ENCODE measurements at regions not wholly inside any gene's neighbourhood (a gene's known extent, or its start where the extent isn't known, plus 50 kb on each side); places are given as distances from the start of the nearest gene placed in this dataset.

GRCh38 chr6:55696501-55696900, 117.5 kb upstream of the HMGCLL1 start:
- no peaks in the 10 kb centered on the region for H3K27me3 ChIP-seq
- H3K27ac ChIP-seq, result no peak overlapping the region
- H3K9me3 ChIP-seq, result no peaks in the 10 kb centered on the region
- H3K36me3 ChIP-seq, result no peaks in the 10 kb centered on the region
- WGBS, result 93% methylated on average over 2 of the region's 2 CpGs
- H3K4me3 ChIP-seq, result no peak overlapping the region
- H3K4me1 ChIP-seq, result no peaks in the 10 kb centered on the region
- DNase-seq (ENCODE audit: low spot score in 2 of 2), result no peak
- TF ChIP-seq EP300 (IDR thresholded peaks at IDR 0.05) (no peak), POLR2AphosphoS5 (IDR thresholded peaks at IDR 0.05) (no peak), POLR2A (IDR thresholded peaks at IDR 0.05) (no peak), CTCF (IDR thresholded peaks at IDR 0.05) (no peak)

GRCh38 chr6:55696041-55696440, 117.0 kb upstream of the HMGCLL1 start:
- no peaks in the 10 kb centered on the region for H3K36me3 ChIP-seq
- DNase-seq (ENCODE audit: low spot score in 2 of 2), result no peak
- H3K9me3 ChIP-seq, result no peaks in the 10 kb centered on the region
- TF ChIP-seq EP300 (IDR thresholded peaks at IDR 0.05) (no peak), POLR2AphosphoS5 (IDR thresholded peaks at IDR 0.05) (no peak), CTCF (IDR thresholded peaks at IDR 0.05) (no peak), POLR2A (IDR thresholded peaks at IDR 0.05) (no peak)
- no peak overlapping the region for H3K27ac ChIP-seq
- H3K27me3 ChIP-seq, result no peaks in the 10 kb centered on the region
- H3K4me1 ChIP-seq, result no peaks in the 10 kb centered on the region
- WGBS, result 72% methylated on average over 2 of the region's 2 CpGs
- no peak overlapping the region for H3K4me3 ChIP-seq

- DNase-seq (ENCODE audit: low spot score in 2 of 2), result no peak
- TF ChIP-seq EP300 (IDR thresholded peaks at IDR 0.05), result no peak
- no peak for TF ChIP-seq CTCF (IDR thresholded peaks at IDR 0.05)
- no peak for TF ChIP-seq POLR2AphosphoS5 (IDR thresholded peaks at IDR 0.05)
- TF ChIP-seq POLR2A (IDR thresholded peaks at IDR 0.05), result no peak
- Histone ChIP-seq H3K27ac (no peak overlapping the region), H3K9me3 (no peaks in the 10 kb centered on the region), H3K36me3 (no peaks in the 10 kb centered on the region), H3K4me1 (no peaks in the 10 kb centered on the region), H3K27me3 (no peaks in the 10 kb centered on the region), H3K4me3 (no peak overlapping the region)
Measured at GRCh38 chr6:55694759-55695158, 115.8 kb upstream of the HMGCLL1 start.

GRCh38 chr6:55694148-55694547, 115.2 kb upstream of the HMGCLL1 start:
- Histone ChIP-seq H3K4me1 (no peaks in the 10 kb centered on the region), H3K9me3 (no peaks in the 10 kb centered on the region), H3K27me3 (no peaks in the 10 kb centered on the region), H3K27ac (no peak overlapping the region), H3K4me3 (no peak overlapping the region), H3K36me3 (no peaks in the 10 kb centered on the region)
- 62% methylated on average over 2 of the region's 2 CpGs for WGBS
- no peak for DNase-seq (ENCODE audit: low spot score in 2 of 2)
- TF ChIP-seq EP300 (IDR thresholded peaks at IDR 0.05) (no peak), POLR2AphosphoS5 (IDR thresholded peaks at IDR 0.05) (no peak), POLR2A (IDR thresholded peaks at IDR 0.05) (no peak), CTCF (IDR thresholded peaks at IDR 0.05) (no peak)

GRCh38 chr6:55679503-55679902, 100.5 kb upstream of the HMGCLL1 start:
- no peaks in the 10 kb centered on the region for H3K4me1 ChIP-seq
- no peaks in the 10 kb centered on the region for H3K27me3 ChIP-seq
- WGBS, result 67% methylated on average over 3 of the region's 3 CpGs
- H3K4me3 ChIP-seq, result no peak overlapping the region
- no peak for DNase-seq (ENCODE audit: low spot score in 2 of 2)
- TF ChIP-seq POLR2A (IDR thresholded peaks at IDR 0.05) (no peak), CTCF (IDR thresholded peaks at IDR 0.05) (no peak), EP300 (IDR thresholded peaks at IDR 0.05) (no peak), POLR2AphosphoS5 (IDR thresholded peaks at IDR 0.05) (no peak)
- no peaks in the 10 kb centered on the region for H3K36me3 ChIP-seq
- H3K27ac ChIP-seq, result no peak overlapping the region
- H3K9me3 ChIP-seq, result no peaks in the 10 kb centered on the region

Measured in suprapubic skin (tissue), 4 donors.